ENCODE measurements at regions not wholly inside any gene's neighbourhood (a gene's known extent, or its start where the extent isn't known, plus 50 kb on each side); places are given as distances from the start of the nearest gene placed in this dataset.

- no peak overlapping the region for H3K4me3 ChIP-seq
- H3K9me3 ChIP-seq (ENCODE audit: insufficient read depth, low read depth), result no peaks in the 10 kb centered on the region
- POLR2A ChIA-PET (ENCODE audit: unreplicated experiment), result interaction anchor here (0.6 kb wide), 1 partner anchor 229 kb away, joined by 8 read pairs; the partner anchor contains the start of gene ZBTB18
- H3K36me3 ChIP-seq (ENCODE audit: low read depth), result no peaks in the 10 kb centered on the region
- BruUV-seq (replicated peaks), result no TSS peak
- H3K9me2 ChIP-seq (ENCODE audit: insufficient read depth), result no peaks in the 10 kb centered on the region
- no peaks in the 10 kb centered on the region for H4K20me1 ChIP-seq (ENCODE audit: insufficient read depth)
- peaks cover 4% of the 10 kb centered on the region; the same call in 1 of the 2 replicates for H3F3A ChIP-seq (ENCODE audit: insufficient read depth, low read depth)
- H3K4me2 ChIP-seq, result no peak overlapping the region
- no peak overlapping the region for H3K27ac ChIP-seq
- CTCF ChIA-PET, result interaction anchor here (0.6 kb wide), 1 partner anchor 117 kb away, joined by 9 read pairs; no protein-coding TSS in a partner anchor
- H3K27me3 ChIP-seq (ENCODE audit: insufficient read depth, low read depth), result no peaks in the 10 kb centered on the region
- no peak overlapping the region for H2AFZ ChIP-seq
- intact Hi-C loops (cut with micrococcal nuclease; ENCODE audit: unreplicated experiment), result no loop called here
- no peak for TF ChIP-seq EZH2 (IDR thresholded peaks at IDR 0.05; ENCODE audit: low read depth)
- no peak; the same call in 1 of the 2 replicates for TF ChIP-seq CTCF (conservative IDR thresholded peaks at IDR 0.05)
- no peak for DNase-seq
- no peaks in the 10 kb centered on the region for H3K79me2 ChIP-seq (ENCODE audit: low read depth)
- H3K4me1 ChIP-seq (replicated peaks; ENCODE audit: insufficient read depth), result peaks cover 9% of the 10 kb centered on the region
Observed at GRCh38 chr1:244280201-244280600, 171.5 kb downstream of the ADSS2 start.

GRCh38 chr1:244280859-244281258 lies 170.8 kb downstream of the ADSS2 start:
- no peak for DNase-seq
- BruUV-seq (replicated peaks), result no TSS peak
- TF ChIP-seq CTCF (conservative IDR thresholded peaks at IDR 0.05) (no peak; the same call in 1 of the 2 replicates), EZH2 (IDR thresholded peaks at IDR 0.05; ENCODE audit: low read depth) (no peak)
- Histone ChIP-seq H3K9me2 (ENCODE audit: insufficient read depth) (no peaks in the 10 kb centered on the region), H4K20me1 (ENCODE audit: insufficient read depth) (no peaks in the 10 kb centered on the region), H3K4me3 (no peak overlapping the region), H3K9me3 (ENCODE audit: insufficient read depth, low read depth) (no peaks in the 10 kb centered on the region), H3K27ac (no peak overlapping the region), H3K36me3 (ENCODE audit: low read depth) (no peaks in the 10 kb centered on the region), H2AFZ (no peak overlapping the region), H3F3A (ENCODE audit: insufficient read depth, low read depth) (peaks cover 4% of the 10 kb centered on the region; the same call in 1 of the 2 replicates), H3K4me2 (peak overlapping the region; percentile 11; the same call in 1 of the 2 replicates), H3K79me2 (ENCODE audit: low read depth) (no peaks in the 10 kb centered on the region), H3K4me1 (replicated peaks; ENCODE audit: insufficient read depth) (peaks cover 9% of the 10 kb centered on the region), H3K27me3 (ENCODE audit: insufficient read depth, low read depth) (no peaks in the 10 kb centered on the region)
- ChIA-PET POLR2A (ENCODE audit: unreplicated experiment) (interaction anchor here (0.6 kb wide), 1 partner anchor 230 kb away, joined by 8 read pairs; the partner anchor contains the start of gene ZBTB18), CTCF (interaction anchor here (0.6 kb wide), 1 partner anchor 118 kb away, joined by 9 read pairs; no protein-coding TSS in a partner anchor)
- intact Hi-C loops (cut with micrococcal nuclease; ENCODE audit: unreplicated experiment), result no loop called here

- Histone ChIP-seq H3K27me3 (ENCODE audit: insufficient read depth, low read depth) (no peaks in the 10 kb centered on the region), H3K27ac (no peak overlapping the region), H4K20me1 (ENCODE audit: insufficient read depth) (no peaks in the 10 kb centered on the region), H3K9me3 (ENCODE audit: insufficient read depth, low read depth) (0 out of 2 replicates have a peak, but pooled peaks cover 6% of the 10 kb centered on the region), H3K4me1 (replicated peaks; ENCODE audit: insufficient read depth) (peaks cover 9% of the 10 kb centered on the region), H3K79me2 (ENCODE audit: low read depth) (no peaks in the 10 kb centered on the region), H2AFZ (no peak overlapping the region), H3F3A (ENCODE audit: insufficient read depth, low read depth) (no peaks in the 10 kb centered on the region), H3K36me3 (ENCODE audit: low read depth) (no peaks in the 10 kb centered on the region), H3K4me2 (no peak overlapping the region), H3K4me3 (no peak overlapping the region), H3K9me2 (ENCODE audit: insufficient read depth) (no peaks in the 10 kb centered on the region)
- BruUV-seq (replicated peaks), result no TSS peak
- TF ChIP-seq CTCF (conservative IDR thresholded peaks at IDR 0.05), result no peak
- no peak for TF ChIP-seq EZH2 (IDR thresholded peaks at IDR 0.05; ENCODE audit: low read depth)
- intact Hi-C loops (cut with micrococcal nuclease; ENCODE audit: unreplicated experiment), result no loop called here
- no peak for DNase-seq
- ChIA-PET POLR2A (ENCODE audit: unreplicated experiment) (no interaction called here), CTCF (interaction anchor here (0.7 kb wide), 1 partner anchor 1022 kb away, joined by 4 read pairs; no protein-coding TSS in a partner anchor)
Observed at GRCh38 chr1:244283772-244284171, 167.9 kb downstream of the ADSS2 start.

All from PC-9 (cell line).